SK-N-DZ (cell line): ENCODE measurements at regions not wholly inside any gene's neighbourhood (a gene's known extent, or its start where the extent isn't known, plus 50 kb on each side); places are given as distances from the start of the nearest gene placed in this dataset.
A peak's percentile ranks its signal among the peaks of the same experiment; 100 is the strongest.

Source experiments
- DNase-seq: peaks from one replicate; pipeline ENCODE4 v3.0.0-alpha.2; 2015; ENCODE audit warnings: low spot score

GRCh38 chrX:39437670-39438441, 636.6 kb downstream of the MID1IP1 start:
- DNase-seq = no peak

GRCh38 chrX:39438603-39439602, 637.6 kb downstream of the MID1IP1 start:
- no peak for DNase-seq

GRCh38 chrX:39439906-39440798, 638.9 kb downstream of the MID1IP1 start:
- no peak for DNase-seq

- peak; percentile 3 for DNase-seq
Observed at GRCh38 chrX:39440799-39441284, 639.6 kb downstream of the MID1IP1 start.

- DNase-seq = no peak
Observed at GRCh38 chrX:39442332-39442731, 641.1 kb downstream of the MID1IP1 start.

- no peak for DNase-seq
Observed at GRCh38 chrX:39443240-39443639, 642.0 kb downstream of the MID1IP1 start.

GRCh38 chrX:39445336-39445735, 644.1 kb downstream of the MID1IP1 start:
- DNase-seq = no peak

GRCh38 chrX:39449352-39449751, 648.1 kb downstream of the MID1IP1 start:
- DNase-seq = no peak

- DNase-seq = peak; percentile 50
Observed at GRCh38 chrX:39450234-39450977, 647.4 kb downstream of the BCOR start.

GRCh38 chrX:39451046-39451445, 646.7 kb downstream of the BCOR start:
- DNase-seq = no peak

GRCh38 chrX:39452401-39452800, 645.4 kb downstream of the BCOR start:
- no peak for DNase-seq

GRCh38 chrX:39453889-39454621, 643.7 kb downstream of the BCOR start:
- no peak for DNase-seq

- DNase-seq = no peak
Observed at GRCh38 chrX:39456894-39457604, 640.7 kb downstream of the BCOR start.

- no peak for DNase-seq
Observed at GRCh38 chrX:39458779-39459178, 639.0 kb downstream of the BCOR start.

GRCh38 chrX:39459204-39459603, 638.6 kb downstream of the BCOR start:
- no peak for DNase-seq

- DNase-seq = no peak
Observed at GRCh38 chrX:39459952-39460351, 637.8 kb downstream of the BCOR start.

GRCh38 chrX:39460499-39460898, 637.3 kb downstream of the BCOR start:
- no peak for DNase-seq

- no peak for DNase-seq
Observed at GRCh38 chrX:39462835-39463234, 634.9 kb downstream of the BCOR start.

- DNase-seq = no peak
Observed at GRCh38 chrX:39464253-39464652, 633.5 kb downstream of the BCOR start.
